Aorta (tissue), 5 donors: ENCODE measurements at regions not wholly inside any gene's neighbourhood (a gene's known extent, or its start where the extent isn't known, plus 50 kb on each side); places are given as distances from the start of the nearest gene placed in this dataset.

Source experiments
- ATAC-seq: fragments of 200-7000 bp; cut with Tn5 transposase; one replicate; pipeline ENCODE4 v1.9.1; 2022; ENCODE audit warnings: moderate library complexity; ENCODE audit not compliant: low FRiP score
- DNase-seq, 2 donors: peaks; one replicate each; pipeline ENCODE4 v3.0.0-alpha.2; 2020
- H3K27ac ChIP-seq, 2 donors: one replicate each; pipeline ENCODE4 v1.5.1; 2013; ENCODE audit warnings: low read length in 2 of 2, mild to moderate bottlenecking in 2 of 2, moderate library complexity in 2 of 2, control low read depth in 1 of 2, inconsistent platforms in 1 of 2, low read depth in 1 of 2
- H3K27me3 ChIP-seq, 2 donors: one replicate each; pipeline ENCODE4 v1.6.1; 2013; ENCODE audit warnings: control low read depth in 1 of 2, low read length in 1 of 2, mild to moderate bottlenecking in 1 of 2, moderate library complexity in 1 of 2; ENCODE audit not compliant: insufficient read depth in 2 of 2, control insufficient read depth in 1 of 2
- H3K36me3 ChIP-seq, 2 donors: one replicate each; pipeline ENCODE4 v1.6.1; 2013; ENCODE audit warnings: control low read depth in 1 of 2, low read length in 1 of 2, mild to moderate bottlenecking in 1 of 2; ENCODE audit not compliant: insufficient read depth in 2 of 2, control insufficient read depth in 1 of 2
- H3K4me1 ChIP-seq, 2 donors: one replicate each; pipeline ENCODE4 v1.6.1; 2013; ENCODE audit warnings: low read length in 2 of 2, control low read depth in 1 of 2, mild to moderate bottlenecking in 1 of 2, moderate library complexity in 1 of 2; ENCODE audit not compliant: insufficient read depth in 2 of 2, control insufficient read depth in 1 of 2
- H3K4me3 ChIP-seq, 2 donors: one replicate each; pipeline ENCODE4 v1.5.1; 2013; ENCODE audit warnings: low read length in 2 of 2, control low read depth in 1 of 2, mild to moderate bottlenecking in 1 of 2
- H3K9me3 ChIP-seq: one replicate; pipeline ENCODE4 v1.6.1; 2013; ENCODE audit warnings: mild to moderate bottlenecking, low read length; ENCODE audit not compliant: control insufficient read depth
- WGBS, 2 donors: extraction: QIAGEN DNeasy Blood & Tissue Kit; methylation state at CpG; one replicate each; pipeline ENCODE4 v1.1.7; 2013; 5-methylcytosine and 5-hydroxymethylcytosine counted together
- intact Hi-C, 2 donors: fragments of 100-400 bp; cut with DNase I; formaldehyde crosslinking; loops; one replicate each; pipeline versions ENCODE4 v1.14.2 to v1.15.0; 2022
- donor health status: healthy with polysubstance abuse.
- donor health status: Bipolar disorder and iron deficiency.
- donor health status: DM: no; HTN: no; CAD: no.
- donor health status: DM: no; HTN: no; CAD: no.
- donor health status: DM: yes; HTN: yes; CAD: no.

- ATAC-seq = no peak
Observed at GRCh38 chr3:124600765-124601164, 129.5 kb upstream of the UMPS start.

DNA sequence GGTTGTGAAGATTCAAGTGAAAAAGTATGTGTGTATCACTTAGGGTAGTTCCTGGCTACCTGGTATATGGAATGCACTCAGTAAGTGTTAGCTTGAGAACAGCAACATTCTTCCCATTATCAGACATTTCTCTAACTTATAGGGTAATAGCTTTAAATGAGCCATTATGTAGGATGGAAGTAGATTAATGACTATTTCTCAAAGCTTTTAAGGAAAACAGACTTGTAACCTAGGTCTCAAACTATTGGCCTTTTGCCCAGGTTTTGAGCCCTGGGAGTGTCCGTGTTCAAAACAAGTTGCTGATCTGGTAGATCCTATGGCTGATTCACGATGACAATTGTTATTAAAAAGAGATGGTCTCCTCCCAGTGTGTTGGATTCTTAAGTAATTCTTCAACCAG is 129.1 kb upstream of the UMPS start:
- Histone ChIP-seq H3K4me1 (peaks cover 3% of the 10 kb centered on the region in 2 donors), H3K36me3 (no peaks in the 10 kb centered on the region), H3K27ac (peak overlapping the region in 1 of 2 donors; percentile 25), H3K9me3 (no peaks in the 10 kb centered on the region), H3K27me3 (no peaks in the 10 kb centered on the region), H3K4me3 (no peak overlapping the region)
- ATAC-seq (no peak), DNase-seq (no peak)
- 69 to 80% methylated on average over 2 of the region's 2 CpGs for WGBS, 2 donors
- intact Hi-C loops = no loop called here

More at GRCh38 chr3:124600765-124601164, 129.5 kb upstream of the UMPS start:
- no peak for DNase-seq
- intact Hi-C loops = no loop called here
- H3K4me3 ChIP-seq = no peak overlapping the region
- no peaks in the 10 kb centered on the region for H3K27me3 ChIP-seq
- peak overlapping the region in 1 of 2 donors; percentile 25 for H3K27ac ChIP-seq
- H3K4me1 ChIP-seq = peaks cover 2 to 3% of the 10 kb centered on the region in 2 donors
- no peaks in the 10 kb centered on the region for H3K36me3 ChIP-seq
- 52 to 56% methylated on average over 4 of the region's 4 CpGs for WGBS, 2 donors
- H3K9me3 ChIP-seq = no peaks in the 10 kb centered on the region

DNA sequence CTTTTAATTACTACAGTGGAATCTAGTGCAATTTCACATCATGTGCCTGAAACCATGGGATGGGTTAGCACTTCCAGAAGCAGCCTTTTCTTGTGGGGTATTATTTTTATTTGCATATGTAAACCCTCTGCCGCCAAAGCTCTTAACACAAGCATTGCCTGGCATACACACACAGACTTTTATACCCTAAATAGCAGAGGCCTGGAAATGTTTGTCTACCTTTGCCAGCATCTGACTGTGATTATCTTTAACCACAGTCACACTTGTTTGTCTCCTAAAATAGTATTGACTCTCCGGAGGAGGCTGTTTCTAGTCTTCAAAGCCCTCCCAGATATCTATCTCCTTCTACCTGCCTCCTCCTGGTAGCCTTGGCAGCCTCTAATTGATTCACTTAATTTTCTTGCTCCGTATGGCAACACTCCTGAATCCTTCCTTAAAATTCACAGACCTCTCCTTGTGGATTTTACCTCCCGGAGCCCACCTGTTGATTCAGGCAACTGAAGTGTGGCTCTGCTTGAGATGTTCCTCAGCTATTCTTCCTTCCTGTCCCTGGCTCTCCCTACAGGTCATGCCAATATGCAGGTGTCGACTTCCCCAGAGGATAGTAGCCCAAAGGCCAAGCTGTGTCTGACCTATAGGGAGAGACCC is 127.1 kb upstream of the UMPS start:
- intact Hi-C loops = no loop called here
- H3K27ac ChIP-seq = no peak overlapping the region
- H3K4me1 ChIP-seq = peaks cover 3 to 4% of the 10 kb centered on the region in 2 donors
- no peaks in the 10 kb centered on the region for H3K36me3 ChIP-seq
- H3K27me3 ChIP-seq = no peaks in the 10 kb centered on the region
- DNase-seq = no peak
- H3K4me3 ChIP-seq = no peak overlapping the region
- H3K9me3 ChIP-seq = no peaks in the 10 kb centered on the region
- no peak for ATAC-seq
- WGBS, 2 donors = 62 to 78% methylated on average over 5 of the region's 5 CpGs

- Histone ChIP-seq H3K9me3 (no peaks in the 10 kb centered on the region), H3K27ac (no peak overlapping the region), H3K4me1 (peaks cover 0 to 2% of the 10 kb centered on the region in 2 donors), H3K27me3 (no peaks in the 10 kb centered on the region), H3K36me3 (peaks cover 0 to 2% of the 10 kb centered on the region in 2 donors), H3K4me3 (no peak overlapping the region)
- ATAC-seq (no peak), DNase-seq (no peak)
- WGBS, 2 donors = 38 to 68% methylated on average over 6 of the region's 6 CpGs
- intact Hi-C loops = no loop called here
Observed at GRCh38 chr3:124605781-124606579, 124.3 kb upstream of the UMPS start.

GRCh38 chr3:124607163-124607562 is 123.1 kb upstream of the UMPS start:
- Histone ChIP-seq H3K27me3 (no peaks in the 10 kb centered on the region), H3K4me1 (peaks cover 0 to 2% of the 10 kb centered on the region in 2 donors), H3K9me3 (no peaks in the 10 kb centered on the region), H3K36me3 (peaks cover 0 to 2% of the 10 kb centered on the region in 2 donors), H3K4me3 (no peak overlapping the region), H3K27ac (no peak overlapping the region)
- ATAC-seq (no peak), DNase-seq (no peak)
- WGBS, 2 donors = 0 to 2% methylated on average over 1 of the region's 1 CpG
- intact Hi-C loops = no loop called here

GRCh38 chr3:124609402-124609801 is 120.8 kb upstream of the UMPS start:
- 93% methylated on average over 3 of the region's 3 CpGs for WGBS, 2 donors
- no peak for ATAC-seq
- no peaks in the 10 kb centered on the region for H3K27me3 ChIP-seq
- no peaks in the 10 kb centered on the region for H3K9me3 ChIP-seq
- intact Hi-C loops = no loop called here
- DNase-seq = no peak
- no peak overlapping the region for H3K27ac ChIP-seq
- peaks cover 0 to 4% of the 10 kb centered on the region in 2 donors for H3K4me1 ChIP-seq
- peaks cover 0 to 2% of the 10 kb centered on the region in 2 donors for H3K36me3 ChIP-seq
- no peak overlapping the region for H3K4me3 ChIP-seq

- H3K27ac ChIP-seq = no peak overlapping the region
- no peak overlapping the region for H3K4me3 ChIP-seq
- peaks cover 0 to 4% of the 10 kb centered on the region in 2 donors for H3K4me1 ChIP-seq
- DNase-seq (no peak), ATAC-seq (no peak)
- H3K9me3 ChIP-seq = no peaks in the 10 kb centered on the region
- H3K36me3 ChIP-seq = peaks cover 0 to 2% of the 10 kb centered on the region in 2 donors
- intact Hi-C loops = no loop called here
- 92 to 99% methylated on average over 1 of the region's 1 CpG for WGBS, 2 donors
- no peaks in the 10 kb centered on the region for H3K27me3 ChIP-seq
Observed at GRCh38 chr3:124610130-124610529, 120.1 kb upstream of the UMPS start.

GRCh38 chr3:124611520-124611919 is 118.7 kb upstream of the UMPS start:
- WGBS, 2 donors = 61 to 77% methylated on average over 4 of the region's 4 CpGs
- Histone ChIP-seq H3K4me3 (no peak overlapping the region), H3K36me3 (peaks cover 0 to 2% of the 10 kb centered on the region in 2 donors), H3K27ac (no peak overlapping the region), H3K9me3 (no peaks in the 10 kb centered on the region), H3K4me1 (peaks cover 2 to 6% of the 10 kb centered on the region in 2 donors), H3K27me3 (no peaks in the 10 kb centered on the region)
- no peak for ATAC-seq
- no peak for DNase-seq
- intact Hi-C loops = no loop called here
